ENCODE measurements at regions not wholly inside any gene's neighbourhood (a gene's known extent, or its start where the extent isn't known, plus 50 kb on each side); places are given as distances from the start of the nearest gene placed in this dataset.
"Not testable (repeated sequence)": the region's sequence is repeated elsewhere in the genome, so short reads cannot be mapped to it uniquely, and the experiment has no call there.

DNA sequence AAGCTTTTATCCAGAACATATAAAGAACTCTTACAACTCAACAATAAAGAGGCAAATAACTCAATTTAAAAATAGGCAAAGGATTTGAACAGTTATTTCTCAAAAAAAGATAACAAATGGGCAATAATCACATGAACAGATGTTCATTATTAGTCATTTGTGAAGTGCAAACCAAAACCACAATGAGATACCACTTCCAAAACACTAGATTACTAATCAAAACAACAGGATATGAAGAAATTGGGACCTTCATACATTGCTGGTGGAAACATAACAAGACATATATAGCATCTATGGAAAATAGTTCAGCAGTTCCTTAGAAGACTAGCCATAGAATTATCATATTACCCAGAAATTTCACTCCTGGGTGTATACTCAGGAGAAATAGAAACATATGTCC is 224.6 kb downstream of the FBXO8 start:
- TF ChIP-seq, protein P1, sequence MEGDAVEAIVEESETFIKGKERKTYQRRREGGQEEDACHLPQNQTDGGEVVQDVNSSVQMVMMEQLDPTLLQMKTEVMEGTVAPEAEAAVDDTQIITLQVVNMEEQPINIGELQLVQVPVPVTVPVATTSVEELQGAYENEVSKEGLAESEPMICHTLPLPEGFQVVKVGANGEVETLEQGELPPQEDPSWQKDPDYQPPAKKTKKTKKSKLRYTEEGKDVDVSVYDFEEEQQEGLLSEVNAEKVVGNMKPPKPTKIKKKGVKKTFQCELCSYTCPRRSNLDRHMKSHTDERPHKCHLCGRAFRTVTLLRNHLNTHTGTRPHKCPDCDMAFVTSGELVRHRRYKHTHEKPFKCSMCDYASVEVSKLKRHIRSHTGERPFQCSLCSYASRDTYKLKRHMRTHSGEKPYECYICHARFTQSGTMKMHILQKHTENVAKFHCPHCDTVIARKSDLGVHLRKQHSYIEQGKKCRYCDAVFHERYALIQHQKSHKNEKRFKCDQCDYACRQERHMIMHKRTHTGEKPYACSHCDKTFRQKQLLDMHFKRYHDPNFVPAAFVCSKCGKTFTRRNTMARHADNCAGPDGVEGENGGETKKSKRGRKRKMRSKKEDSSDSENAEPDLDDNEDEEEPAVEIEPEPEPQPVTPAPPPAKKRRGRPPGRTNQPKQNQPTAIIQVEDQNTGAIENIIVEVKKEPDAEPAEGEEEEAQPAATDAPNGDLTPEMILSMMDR (IDR thresholded peaks at IDR 0.05; ENCODE audit: unreplicated experiment), result no peak
- DNase-seq (ENCODE audit: low spot score in 2 of 2, unreplicated experiment in 2 of 2), result no peak
- Mint-ChIP-seq H3K4me1 (no peaks in the 10 kb centered on the region), H3K9me3 (peaks cover 35% of the 10 kb centered on the region), H3K27ac (no peak overlapping the region), H3K27me3 (ENCODE audit: low read depth) (no peaks in the 10 kb centered on the region), H3K4me3 (no peak overlapping the region), H3K36me3 (peaks cover 2% of the 10 kb centered on the region)

GRCh38 chr4:174056959-174057358 is 226.5 kb downstream of the FBXO8 start:
- TF ChIP-seq, protein P1 (IDR thresholded peaks at IDR 0.05; ENCODE audit: unreplicated experiment), result no peak
- H3K27me3 Mint-ChIP-seq (ENCODE audit: low read depth), result no peaks in the 10 kb centered on the region
- H3K27ac Mint-ChIP-seq, result no peak overlapping the region
- peaks cover 35% of the 10 kb centered on the region for H3K9me3 Mint-ChIP-seq
- peaks cover 2% of the 10 kb centered on the region for H3K36me3 Mint-ChIP-seq
- no peak for DNase-seq (ENCODE audit: low spot score in 2 of 2, unreplicated experiment in 2 of 2)
- H3K4me3 Mint-ChIP-seq, result no peak overlapping the region
- no peaks in the 10 kb centered on the region for H3K4me1 Mint-ChIP-seq

DNA sequence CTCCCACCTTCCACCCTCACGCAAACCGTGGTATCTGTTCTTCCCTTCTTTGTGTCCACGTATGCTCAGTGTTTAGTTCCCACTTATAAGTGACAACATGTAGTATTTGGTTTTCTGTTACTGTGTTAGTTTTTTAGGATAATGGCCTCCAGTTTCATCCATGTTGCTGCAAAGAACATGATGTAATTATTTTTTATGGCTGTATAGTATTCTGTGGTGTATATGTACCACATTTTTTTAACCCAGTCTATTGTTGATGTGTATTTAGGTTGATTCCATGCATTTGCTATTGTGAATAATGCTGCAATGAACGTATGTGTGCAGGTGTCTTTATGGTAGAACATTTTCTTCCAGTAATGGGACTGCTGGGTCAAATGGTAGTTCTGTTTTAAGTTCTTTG is 228.1 kb downstream of the FBXO8 start:
- no peak for DNase-seq (ENCODE audit: low spot score in 2 of 2, unreplicated experiment in 2 of 2)
- no peaks in the 10 kb centered on the region for H3K4me1 Mint-ChIP-seq
- H3K4me3 Mint-ChIP-seq, result no peak overlapping the region

GRCh38 chr4:174053895-174054294 is 229.6 kb downstream of the FBXO8 start:
- TF ChIP-seq, protein P1 (IDR thresholded peaks at IDR 0.05; ENCODE audit: unreplicated experiment), result no peak
- Mint-ChIP-seq H3K9me3 (peaks cover 40% of the 10 kb centered on the region), H3K4me3 (no peak overlapping the region), H3K4me1 (no peaks in the 10 kb centered on the region), H3K36me3 (peaks cover 2% of the 10 kb centered on the region), H3K27me3 (ENCODE audit: low read depth) (no peaks in the 10 kb centered on the region), H3K27ac (no peak overlapping the region)
- no peak for DNase-seq (ENCODE audit: low spot score in 2 of 2, unreplicated experiment in 2 of 2)

More for the DNA sequence above, 228.1 kb downstream of the FBXO8 start:
- H3K27ac Mint-ChIP-seq, result no peak overlapping the region
- peaks cover 34% of the 10 kb centered on the region for H3K9me3 Mint-ChIP-seq
- peaks cover 2% of the 10 kb centered on the region for H3K36me3 Mint-ChIP-seq
- TF ChIP-seq, protein P1 (IDR thresholded peaks at IDR 0.05; ENCODE audit: unreplicated experiment), result no peak
- no peaks in the 10 kb centered on the region for H3K27me3 Mint-ChIP-seq (ENCODE audit: low read depth)

- Mint-ChIP-seq H3K4me1 (peaks cover 6% of the 10 kb centered on the region), H3K27me3 (ENCODE audit: low read depth) (no peaks in the 10 kb centered on the region), H3K9me3 (peaks cover 20% of the 10 kb centered on the region), H3K36me3 (no peaks in the 10 kb centered on the region), H3K4me3 (no peak overlapping the region), H3K27ac (no peak overlapping the region)
- DNase-seq (ENCODE audit: low spot score in 2 of 2, unreplicated experiment in 2 of 2), result no peak
- TF ChIP-seq, protein P1 (IDR thresholded peaks at IDR 0.05; ENCODE audit: unreplicated experiment), result no peak
Measured at GRCh38 chr4:174047363-174047762, 236.1 kb downstream of the FBXO8 start.

- not testable (repeated sequence) for H3K4me1 Mint-ChIP-seq; DNase-seq (ENCODE audit: low spot score in 2 of 2, unreplicated experiment in 2 of 2); H3K4me3 Mint-ChIP-seq; H3K27me3 Mint-ChIP-seq (ENCODE audit: low read depth); H3K36me3 Mint-ChIP-seq; H3K27ac Mint-ChIP-seq
- peaks cover 17% of the 10 kb centered on the region for H3K9me3 Mint-ChIP-seq
Measured at GRCh38 chr4:174045829-174046228, 237.6 kb downstream of the FBXO8 start.

Measured in mesothelial cell of epicardium (in vitro differentiated cells).